Right lobe of liver (tissue), 4 donors: ENCODE measurements at regions not wholly inside any gene's neighbourhood (a gene's known extent, or its start where the extent isn't known, plus 50 kb on each side); places are given as distances from the start of the nearest gene placed in this dataset.

Experiments
- POLR2A ChIP-seq: fragments of 450-650 bp; IDR thresholded peaks from one replicate; pipeline ENCODE4 v1.6.1; 2017; ENCODE audit warnings: antibody characterized with exemption, mild to moderate bottlenecking
- TF ChIP-seq, protein P1 (sequence below), 4 donors: fragments of 200-600 bp in 3 of 4; fragments of 450-650 bp in 1 of 4; IDR thresholded peaks; one replicate each; pipeline versions ENCODE4 v1.5.1 to v1.8.0; 2016 to 2022; ENCODE audit warnings: antibody characterized with exemption in 4 of 4, mild to moderate bottlenecking in 2 of 4
- donor health status: DM: no; HTN: no; CAD: no.
- donor health status: DM: no; HTN: no; CAD: no.
- donor health status: DM: no; HTN: yes; CAD: no.

DNA sequence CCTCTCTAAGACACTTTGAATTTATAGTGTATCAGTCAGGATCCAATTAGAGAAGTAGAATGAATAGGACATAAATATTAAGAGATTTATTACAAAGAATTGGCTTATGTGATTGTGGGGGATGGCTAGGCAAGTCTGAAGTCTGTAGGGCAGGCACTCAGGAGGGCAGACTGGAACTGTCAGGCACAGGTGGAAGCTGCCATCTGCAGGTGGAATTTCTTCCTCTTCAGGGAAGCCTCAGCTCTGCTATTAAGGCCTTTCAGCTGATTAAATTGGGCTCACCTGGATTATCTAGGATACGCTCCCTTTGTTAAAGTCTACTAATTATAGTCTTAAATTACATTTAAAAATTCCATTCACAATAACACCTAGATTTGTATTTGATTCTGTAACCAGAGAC lies 92.0 kb upstream of the HAO2 start:
- TF ChIP-seq, protein P1, sequence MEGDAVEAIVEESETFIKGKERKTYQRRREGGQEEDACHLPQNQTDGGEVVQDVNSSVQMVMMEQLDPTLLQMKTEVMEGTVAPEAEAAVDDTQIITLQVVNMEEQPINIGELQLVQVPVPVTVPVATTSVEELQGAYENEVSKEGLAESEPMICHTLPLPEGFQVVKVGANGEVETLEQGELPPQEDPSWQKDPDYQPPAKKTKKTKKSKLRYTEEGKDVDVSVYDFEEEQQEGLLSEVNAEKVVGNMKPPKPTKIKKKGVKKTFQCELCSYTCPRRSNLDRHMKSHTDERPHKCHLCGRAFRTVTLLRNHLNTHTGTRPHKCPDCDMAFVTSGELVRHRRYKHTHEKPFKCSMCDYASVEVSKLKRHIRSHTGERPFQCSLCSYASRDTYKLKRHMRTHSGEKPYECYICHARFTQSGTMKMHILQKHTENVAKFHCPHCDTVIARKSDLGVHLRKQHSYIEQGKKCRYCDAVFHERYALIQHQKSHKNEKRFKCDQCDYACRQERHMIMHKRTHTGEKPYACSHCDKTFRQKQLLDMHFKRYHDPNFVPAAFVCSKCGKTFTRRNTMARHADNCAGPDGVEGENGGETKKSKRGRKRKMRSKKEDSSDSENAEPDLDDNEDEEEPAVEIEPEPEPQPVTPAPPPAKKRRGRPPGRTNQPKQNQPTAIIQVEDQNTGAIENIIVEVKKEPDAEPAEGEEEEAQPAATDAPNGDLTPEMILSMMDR (IDR thresholded peaks at IDR 0.05) = peak in 2 of 4 donors; percentile 17 to 20
- no peak for TF ChIP-seq POLR2A
